ENCODE measurements at regions not wholly inside any gene's neighbourhood (a gene's known extent, or its start where the extent isn't known, plus 50 kb on each side); places are given as distances from the start of the nearest gene placed in this dataset.

- no peak overlapping the region for H3K4me3 Mint-ChIP-seq (ENCODE audit: unreplicated experiment)
- no peaks in the 10 kb centered on the region for H3K27me3 Mint-ChIP-seq (ENCODE audit: unreplicated experiment)
- TF ChIP-seq, protein P1, sequence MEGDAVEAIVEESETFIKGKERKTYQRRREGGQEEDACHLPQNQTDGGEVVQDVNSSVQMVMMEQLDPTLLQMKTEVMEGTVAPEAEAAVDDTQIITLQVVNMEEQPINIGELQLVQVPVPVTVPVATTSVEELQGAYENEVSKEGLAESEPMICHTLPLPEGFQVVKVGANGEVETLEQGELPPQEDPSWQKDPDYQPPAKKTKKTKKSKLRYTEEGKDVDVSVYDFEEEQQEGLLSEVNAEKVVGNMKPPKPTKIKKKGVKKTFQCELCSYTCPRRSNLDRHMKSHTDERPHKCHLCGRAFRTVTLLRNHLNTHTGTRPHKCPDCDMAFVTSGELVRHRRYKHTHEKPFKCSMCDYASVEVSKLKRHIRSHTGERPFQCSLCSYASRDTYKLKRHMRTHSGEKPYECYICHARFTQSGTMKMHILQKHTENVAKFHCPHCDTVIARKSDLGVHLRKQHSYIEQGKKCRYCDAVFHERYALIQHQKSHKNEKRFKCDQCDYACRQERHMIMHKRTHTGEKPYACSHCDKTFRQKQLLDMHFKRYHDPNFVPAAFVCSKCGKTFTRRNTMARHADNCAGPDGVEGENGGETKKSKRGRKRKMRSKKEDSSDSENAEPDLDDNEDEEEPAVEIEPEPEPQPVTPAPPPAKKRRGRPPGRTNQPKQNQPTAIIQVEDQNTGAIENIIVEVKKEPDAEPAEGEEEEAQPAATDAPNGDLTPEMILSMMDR (IDR thresholded peaks at IDR 0.05), result no peak
- H3K27ac Mint-ChIP-seq (ENCODE audit: unreplicated experiment), result no peak overlapping the region
- no peaks in the 10 kb centered on the region for H3K9me3 Mint-ChIP-seq (ENCODE audit: unreplicated experiment)
- H3K36me3 Mint-ChIP-seq (ENCODE audit: unreplicated experiment), result no peaks in the 10 kb centered on the region
- no peak for DNase-seq (ENCODE audit: extremely low spot score, unreplicated experiment)
- H3K4me1 Mint-ChIP-seq (ENCODE audit: unreplicated experiment), result peaks cover 5% of the 10 kb centered on the region
Measured at GRCh38 chr1:81032374-81032773, 768.4 kb upstream of the ADGRL2 start.

- Mint-ChIP-seq H3K36me3 (ENCODE audit: unreplicated experiment) (no peaks in the 10 kb centered on the region), H3K4me3 (ENCODE audit: unreplicated experiment) (no peak overlapping the region), H3K27ac (ENCODE audit: unreplicated experiment) (no peak overlapping the region), H3K9me3 (ENCODE audit: unreplicated experiment) (peaks cover 8% of the 10 kb centered on the region), H3K27me3 (ENCODE audit: unreplicated experiment) (no peaks in the 10 kb centered on the region), H3K4me1 (ENCODE audit: unreplicated experiment) (peaks cover 5% of the 10 kb centered on the region)
- DNase-seq (ENCODE audit: extremely low spot score, unreplicated experiment), result no peak
- TF ChIP-seq, protein P1 (IDR thresholded peaks at IDR 0.05), result no peak
Measured at GRCh38 chr1:81030441-81030840, 770.3 kb upstream of the ADGRL2 start.

DNA sequence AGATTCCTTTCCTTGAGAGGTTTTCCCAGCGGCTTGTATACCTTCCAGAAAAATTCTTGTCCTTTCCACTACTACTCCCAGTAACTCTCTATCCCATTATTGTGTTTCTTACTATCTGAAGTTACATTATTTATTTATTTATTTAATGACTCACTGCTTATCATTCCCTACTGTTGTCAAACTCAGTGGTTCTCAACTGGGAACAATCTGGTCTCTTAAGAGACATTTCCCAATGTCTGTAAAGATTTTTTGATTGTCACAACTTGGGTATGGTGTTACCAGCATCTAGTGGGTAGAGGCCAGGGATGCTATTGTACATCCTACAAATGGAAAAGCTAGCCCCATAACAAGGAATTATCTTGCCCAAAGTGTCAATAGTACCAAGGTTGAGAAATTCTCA is 771.5 kb upstream of the ADGRL2 start:
- H3K27ac Mint-ChIP-seq (ENCODE audit: unreplicated experiment), result no peak overlapping the region
- no peaks in the 10 kb centered on the region for H3K36me3 Mint-ChIP-seq (ENCODE audit: unreplicated experiment)
- H3K27me3 Mint-ChIP-seq (ENCODE audit: unreplicated experiment), result no peaks in the 10 kb centered on the region
- TF ChIP-seq, protein P1 (IDR thresholded peaks at IDR 0.05), result no peak
- H3K4me1 Mint-ChIP-seq (ENCODE audit: unreplicated experiment), result peaks cover 5% of the 10 kb centered on the region
- no peak for DNase-seq (ENCODE audit: extremely low spot score, unreplicated experiment)
- no peak overlapping the region for H3K4me3 Mint-ChIP-seq (ENCODE audit: unreplicated experiment)
- peaks cover 8% of the 10 kb centered on the region for H3K9me3 Mint-ChIP-seq (ENCODE audit: unreplicated experiment)

- Mint-ChIP-seq H3K4me1 (ENCODE audit: unreplicated experiment) (no peaks in the 10 kb centered on the region), H3K27ac (ENCODE audit: unreplicated experiment) (no peak overlapping the region), H3K27me3 (ENCODE audit: unreplicated experiment) (no peaks in the 10 kb centered on the region), H3K36me3 (ENCODE audit: unreplicated experiment) (no peaks in the 10 kb centered on the region), H3K4me3 (ENCODE audit: unreplicated experiment) (no peak overlapping the region), H3K9me3 (ENCODE audit: unreplicated experiment) (peaks cover 8% of the 10 kb centered on the region)
- TF ChIP-seq, protein P1 (IDR thresholded peaks at IDR 0.05), result no peak
- DNase-seq (ENCODE audit: extremely low spot score, unreplicated experiment), result no peak
Measured at GRCh38 chr1:81023187-81023724, 777.5 kb upstream of the ADGRL2 start.

- Mint-ChIP-seq H3K9me3 (ENCODE audit: unreplicated experiment) (peaks cover 4% of the 10 kb centered on the region), H3K27me3 (ENCODE audit: unreplicated experiment) (no peaks in the 10 kb centered on the region), H3K4me3 (ENCODE audit: unreplicated experiment) (no peak overlapping the region), H3K27ac (ENCODE audit: unreplicated experiment) (no peak overlapping the region), H3K36me3 (ENCODE audit: unreplicated experiment) (no peaks in the 10 kb centered on the region), H3K4me1 (ENCODE audit: unreplicated experiment) (no peaks in the 10 kb centered on the region)
- no peak for DNase-seq (ENCODE audit: extremely low spot score, unreplicated experiment)
- TF ChIP-seq, protein P1 (IDR thresholded peaks at IDR 0.05), result peak; percentile 7
Measured at GRCh38 chr1:81021134-81021533, 779.6 kb upstream of the ADGRL2 start.
